IMR-90 (cell line): ENCODE measurements at regions not wholly inside any gene's neighbourhood (a gene's known extent, or its start where the extent isn't known, plus 50 kb on each side); places are given as distances from the start of the nearest gene placed in this dataset.

Source experiments
- ATAC-seq: fragments of 200-7000 bp; cut with Tn5 transposase; 2 replicates; pipeline ENCODE4 v1.9.1; 2020; ENCODE audit warnings: low read depth, mild to moderate bottlenecking, moderate library complexity
- BruUV-seq: library from RNA; stranded (reverse); fragments of 400-500 nt; replicated peaks from 2 replicates; lab custom pipeline; 2021; lab: Mats Ljungman, UMichigan
- CTCF ChIA-PET: fragments of 300-600 bp; formaldehyde crosslinking; extraction: SDS; loops from one replicate; lab custom pipeline; 2021; ENCODE audit warnings: antibody characterized with exemption; lab: Yijun Ruan, JAX
- POLR2A ChIA-PET: fragments of 300-600 bp; sonication (Branson Sonifier 250); formaldehyde crosslinking; loops from one replicate; lab custom pipeline; 2022; ENCODE audit warnings: antibody characterized with exemption; ENCODE audit not compliant: unreplicated experiment; lab: Charles Lee
- DNase-seq: peaks from one replicate; pipeline ENCODE4 v3.0.0; 2013
- H2AFZ ChIP-seq: replicated peaks from 2 replicates; pipeline ENCODE3; 2013; ENCODE audit warnings: low read length, mild to moderate bottlenecking; ENCODE audit not compliant: poor library complexity
- H2AK5ac ChIP-seq: 2 replicates; pipeline ENCODE4 v1.6.1; 2013; ENCODE audit warnings: low read depth, low read length, inconsistent platforms
- H2AK9ac ChIP-seq: replicated peaks from 2 replicates; pipeline ENCODE3; 2013; ENCODE audit warnings: mild to moderate bottlenecking, low read depth, low read length, moderate library complexity; ENCODE audit not compliant: poor library complexity
- H2BK120ac ChIP-seq: 2 replicates; pipeline ENCODE4 v1.6.1; 2013; ENCODE audit warnings: low read depth, low read length, inconsistent platforms
- H2BK15ac ChIP-seq: 3 replicates; pipeline ENCODE4 v1.6.1; 2013; ENCODE audit warnings: low read depth, low read length, inconsistent platforms
- H2BK20ac ChIP-seq: 2 replicates; pipeline ENCODE4 v1.6.1; 2013; ENCODE audit warnings: low read depth, mild to moderate bottlenecking, inconsistent platforms, low read length, moderate library complexity
- H2BK5ac ChIP-seq: 2 replicates; pipeline ENCODE4 v1.6.1; 2013; ENCODE audit warnings: mild to moderate bottlenecking, low read depth, low read length, inconsistent platforms; ENCODE audit not compliant: poor library complexity, severe bottlenecking
- H3K14ac ChIP-seq: replicated peaks from 2 replicates; pipeline ENCODE4 v1.6.1; 2013; ENCODE audit warnings: low read depth, low read length, inconsistent platforms
- H3K18ac ChIP-seq: 2 replicates; pipeline ENCODE4 v1.6.1; 2013; ENCODE audit warnings: low read depth, low read length, control low read depth
- H3K23ac ChIP-seq: 2 replicates; pipeline ENCODE4 v1.6.1; 2013; ENCODE audit warnings: low read depth, low read length, inconsistent platforms
- H3K27ac ChIP-seq: 2 replicates; pipeline ENCODE4 v1.5.1; 2013; ENCODE audit warnings: mild to moderate bottlenecking, control low read depth, low read length; ENCODE audit not compliant: insufficient read depth
- H3K27me3 ChIP-seq: 2 replicates; pipeline ENCODE4 v1.6.1; 2013; ENCODE audit warnings: low read length; ENCODE audit not compliant: control insufficient read depth, insufficient read depth
- H3K36me3 ChIP-seq: 2 replicates; pipeline ENCODE4 v1.6.1; 2013; ENCODE audit warnings: low read length, mixed read lengths; ENCODE audit not compliant: control insufficient read depth, insufficient read depth
- H3K4ac ChIP-seq: 2 replicates; pipeline ENCODE4 v1.6.1; 2013; ENCODE audit warnings: low read depth, low read length, inconsistent platforms
- H3K4me1 ChIP-seq: 2 replicates; pipeline ENCODE4 v1.6.1; 2013; ENCODE audit warnings: low read length, mixed read lengths; ENCODE audit not compliant: control insufficient read depth, insufficient read depth
- H3K4me2 ChIP-seq: 2 replicates; pipeline ENCODE4 v1.6.1; 2013; ENCODE audit warnings: low read depth, mild to moderate bottlenecking, control low read depth, low read length, moderate library complexity
- H3K4me3 ChIP-seq: 2 replicates; pipeline ENCODE4 v1.5.1; 2013; ENCODE audit warnings: low read depth, mild to moderate bottlenecking, control low read depth, low read length, moderate library complexity; ENCODE audit not compliant: insufficient read depth
- H3K56ac ChIP-seq: 2 replicates; pipeline ENCODE4 v1.6.1; 2013; ENCODE audit warnings: low read length, inconsistent platforms; ENCODE audit not compliant: insufficient read depth; ENCODE audit errors: extremely low read depth
- H3K79me1 ChIP-seq, 2 experiments: 2 replicates each; pipeline ENCODE4 v1.6.1; 2013; ENCODE audit warnings: low read length in 2 of 2, inconsistent platforms in 1 of 2, low read depth in 1 of 2
- H3K9ac ChIP-seq: 2 replicates; pipeline ENCODE4 v1.6.1; 2013; ENCODE audit warnings: low read depth, low read length, control low read depth
- H3K9me1 ChIP-seq: 2 replicates; pipeline ENCODE4 v1.6.1; 2013; ENCODE audit warnings: low read length, inconsistent platforms; ENCODE audit not compliant: insufficient read depth
- H3K9me3 ChIP-seq: 2 replicates; pipeline ENCODE4 v1.6.1; 2013; ENCODE audit warnings: low read length; ENCODE audit not compliant: control insufficient read depth, insufficient read depth
- H4K20me1 ChIP-seq: 2 replicates; pipeline ENCODE4 v1.6.1; 2013; ENCODE audit warnings: low read length, inconsistent platforms; ENCODE audit not compliant: insufficient read depth
- H4K5ac ChIP-seq: 2 replicates; pipeline ENCODE4 v1.6.1; 2013; ENCODE audit warnings: mild to moderate bottlenecking, low read depth, low read length, control low read depth
- H4K8ac ChIP-seq, 2 experiments: 2 replicates each; pipeline ENCODE4 v1.6.1; 2013; ENCODE audit warnings: low read depth in 2 of 2, low read length in 2 of 2, control low read depth in 1 of 2, inconsistent platforms in 1 of 2
- H4K91ac ChIP-seq: 2 replicates; pipeline ENCODE4 v1.6.1; 2013; ENCODE audit warnings: low read depth, low read length, inconsistent platforms; ENCODE audit not compliant: insufficient read depth
- BHLHE40 ChIP-seq: fragments of 150-350 bp; IDR thresholded peaks from 2 replicates; pipeline ENCODE4 v1.6.1; 2016; ENCODE audit warnings: mild to moderate bottlenecking, low read depth, low read length
- FOS ChIP-seq: fragments of 150-350 bp; IDR thresholded peaks from 2 replicates; pipeline ENCODE4 v1.6.1; 2016; ENCODE audit warnings: low read depth, low read length
- MAZ ChIP-seq: IDR thresholded peaks from 2 replicates; pipeline ENCODE4 v1.6.1; 2012; ENCODE audit warnings: low read depth, mild to moderate bottlenecking, low read length, improper control_type of control experiment, moderate library complexity, borderline replicate concordance
- SMC3 ChIP-seq: fragments of 150-350 bp; IDR thresholded peaks from 2 replicates; pipeline ENCODE4 v1.6.1; 2016; ENCODE audit warnings: low read depth, mild to moderate bottlenecking, antibody characterized with exemption, low read length, moderate library complexity
- WGBS, 2 experiments: methylation state at CpG; one replicate each; pipeline versions ENCODE4 v1.1.5 to v1.1.7; 2013; ENCODE audit warnings: missing lambda C conversion rate in 2 of 2; ENCODE audit not compliant: insufficient read length in 1 of 2; ENCODE audit errors: extremely low coverage in 2 of 2; 5-methylcytosine and 5-hydroxymethylcytosine counted together
- dilution Hi-C: fragments of 300-500 bp; cut with HindIII; formaldehyde crosslinking; loops from one replicate; pipeline ENCODE4 v1.14.3; 2018; ENCODE audit warnings: low sequenced_read_pairs; ENCODE audit not compliant: unreplicated experiment
- in situ Hi-C: fragments of 300-500 bp; cut with MboI; formaldehyde crosslinking; loops from 3 replicates; pipeline ENCODE4 v1.14.3; 2019; ENCODE audit warnings: low sequenced_read_pairs, inconsistent platforms, mixed read lengths
- intact Hi-C: fragments of 100-400 bp; cut with micrococcal nuclease; formaldehyde crosslinking; loops from 2 replicates; pipeline ENCODE4 v1.10.0; 2022

DNA sequence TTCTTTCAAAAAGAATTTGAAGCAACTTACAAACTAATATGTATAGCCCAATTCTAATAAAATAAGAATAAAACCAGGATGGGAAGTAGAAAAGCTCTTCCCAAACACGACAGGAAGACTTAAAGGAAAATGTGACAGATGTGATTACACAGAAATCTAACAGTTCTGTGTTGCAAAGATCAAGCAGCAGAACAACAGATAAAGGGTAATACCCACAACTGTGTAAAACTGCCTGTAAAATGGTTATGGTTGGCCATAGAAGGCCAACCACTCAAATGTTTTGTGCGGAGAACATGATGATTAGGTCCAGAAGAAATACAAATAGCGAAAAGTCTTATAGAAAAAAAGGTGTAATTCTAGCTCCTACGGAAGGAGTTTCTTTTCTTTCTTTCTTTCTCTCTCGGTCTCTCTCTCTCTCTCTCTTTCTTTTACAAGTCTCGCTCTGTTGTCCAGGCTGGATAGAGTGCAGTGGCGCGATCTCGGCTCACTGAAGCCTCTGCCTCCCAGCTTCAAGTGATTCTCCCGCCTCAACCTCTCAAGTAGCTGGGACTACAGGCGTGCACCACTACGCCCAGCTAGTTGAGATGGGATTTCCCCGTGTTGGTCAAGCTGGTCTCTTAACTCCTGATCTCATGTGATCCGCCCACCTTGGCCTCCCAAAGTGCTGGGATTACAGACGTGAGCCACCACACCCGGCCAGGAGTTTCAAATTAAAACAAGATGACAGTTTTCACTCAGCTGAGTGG, 128.5 kb downstream of the QRSL1 start:
- dilution Hi-C loops = no loop called here
- no peak for ATAC-seq
- CTCF ChIA-PET = no interaction called here

More for the DNA sequence above, 128.5 kb downstream of the QRSL1 start:
- in situ Hi-C loops (no loop called here), intact Hi-C loops (no loop called here)
- no peaks in the 10 kb centered on the region for H3K9me3 ChIP-seq
- no peak overlapping the region for H3K4me2 ChIP-seq
- H4K5ac ChIP-seq = no peak overlapping the region
- no peak overlapping the region for H2AFZ ChIP-seq
- no peak overlapping the region for H3K4ac ChIP-seq
- H3K9ac ChIP-seq = no peak overlapping the region
- no peaks in the 10 kb centered on the region for H4K20me1 ChIP-seq
- H3K56ac ChIP-seq = no peak overlapping the region
- TF ChIP-seq MAZ (no peak), SMC3 (no peak), FOS (no peak), BHLHE40 (no peak)
- no peak overlapping the region for H2BK15ac ChIP-seq
- no peak overlapping the region for H3K23ac ChIP-seq
- H2AK5ac ChIP-seq = no peak overlapping the region
- no peak overlapping the region for H4K91ac ChIP-seq
- no TSS peak for BruUV-seq
- no peaks in the 10 kb centered on the region for H3K4me1 ChIP-seq
- no peak overlapping the region for H2BK20ac ChIP-seq
- no peak overlapping the region for H3K14ac ChIP-seq
- H3K9me1 ChIP-seq = no peaks in the 10 kb centered on the region
- no peak overlapping the region for H3K18ac ChIP-seq
- no peak overlapping the region for H2BK120ac ChIP-seq
- H4K8ac ChIP-seq = no peak overlapping the region
- DNase-seq = no peak
- H3K36me3 ChIP-seq = no peaks in the 10 kb centered on the region
- POLR2A ChIA-PET = no interaction called here
- H3K79me1 ChIP-seq = no peaks in the 10 kb centered on the region
- no peak overlapping the region for H2BK5ac ChIP-seq
- no peak overlapping the region for H3K27ac ChIP-seq
- no peaks in the 10 kb centered on the region for H3K27me3 ChIP-seq
- no peak overlapping the region for H2AK9ac ChIP-seq
- WGBS, 2 experiments = 73% methylated on average over 3 of the region's 16 CpGs; no CpG with 5 or more reads in 1 of the 2 experiments
- H3K4me3 ChIP-seq = no peak overlapping the region
